Fibroblast of mammary gland (primary cell): ENCODE measurements at regions not wholly inside any gene's neighbourhood (a gene's known extent, or its start where the extent isn't known, plus 50 kb on each side); places are given as distances from the start of the nearest gene placed in this dataset.

Experiments
- DNase-seq: peaks from one replicate; pipeline ENCODE4 v3.0.0-alpha.2; 2010; ENCODE audit warnings: low read depth
- H3K4me3 ChIP-seq: 2 replicates; pipeline ENCODE4 v1.5.1; 2011; ENCODE audit warnings: low read depth, mild to moderate bottlenecking, low read length, moderate library complexity; ENCODE audit not compliant: control insufficient read depth
- CTCF ChIP-seq: conservative IDR thresholded peaks from 2 replicates; pipeline ENCODE4 v1.5.1; 2011; ENCODE audit warnings: low read depth, low read length, inconsistent platforms; ENCODE audit not compliant: control insufficient read depth, insufficient read depth

- no peak overlapping the region for H3K4me3 ChIP-seq
- peak; percentile 55 for TF ChIP-seq CTCF
- peak; percentile 96 for DNase-seq
Observed at GRCh38 chr6:139927236-139927635, 552.8 kb upstream of the CITED2 start.

GRCh38 chr6:139926711-139927110 lies 552.3 kb upstream of the CITED2 start:
- TF ChIP-seq CTCF = no peak
- H3K4me3 ChIP-seq = no peak overlapping the region
- DNase-seq = peak; percentile 83

- no peak overlapping the region for H3K4me3 ChIP-seq
- TF ChIP-seq CTCF = no peak
- DNase-seq = peak; percentile 98
Observed at GRCh38 chr6:139925894-139926641, 551.6 kb upstream of the CITED2 start.

- TF ChIP-seq CTCF = no peak
- H3K4me3 ChIP-seq = no peak overlapping the region
- no peak for DNase-seq
Observed at GRCh38 chr6:139923964-139924475, 549.6 kb upstream of the CITED2 start.

- DNase-seq = no peak
- TF ChIP-seq CTCF = no peak
- no peak overlapping the region for H3K4me3 ChIP-seq
Observed at GRCh38 chr6:139922236-139922635, 547.8 kb upstream of the CITED2 start.

- no peak for TF ChIP-seq CTCF
- no peak for DNase-seq
- no peak overlapping the region for H3K4me3 ChIP-seq
Observed at GRCh38 chr6:139920776-139921100, 546.3 kb upstream of the CITED2 start.
